Natural killer cell treated with Interleukin-12 subunit alpha and Interleukin-12 subunit beta and Interleukin-15 and Interleukin-18, amount 100 ng/mL, for 72 hours (primary cell): ENCODE measurements at regions not wholly inside any gene's neighbourhood (a gene's known extent, or its start where the extent isn't known, plus 50 kb on each side); places are given as distances from the start of the nearest gene placed in this dataset.

Source experiments
- ATAC-seq, 2 donors: fragments of 150-1000 bp; cut with Tn5 transposase in 1 of 2; sonication (Bioruptor Pico), chemical (Tn5 transposase) in 1 of 2; 2 replicates each; pipeline ENCODE4 v1.10.0; 2021
- DNase-seq: peaks from one replicate; pipeline ENCODE4 v3.0.0; 2022; ENCODE audit warnings: low spot score
- H3K27ac Mint-ChIP-seq, 2 donors: 1 replicate in 1 of 2; 2 replicates in 1 of 2; pipeline ENCODE4 v1.8.0; 2022; ENCODE audit warnings: mixed read lengths in 2 of 2, mild to moderate bottlenecking in 1 of 2, moderate library complexity in 1 of 2
- H3K27me3 Mint-ChIP-seq, 2 donors: 1 replicate in 1 of 2; 2 replicates in 1 of 2; pipeline ENCODE4 v1.8.0; 2022; ENCODE audit warnings: mixed read lengths in 2 of 2
- H3K36me3 Mint-ChIP-seq: one replicate; pipeline ENCODE4 v1.8.0; 2022; ENCODE audit warnings: mixed read lengths
- H3K4me1 Mint-ChIP-seq, 2 donors: 1 replicate in 1 of 2; 2 replicates in 1 of 2; pipeline ENCODE4 v1.8.0; 2022; ENCODE audit warnings: low read depth in 2 of 2, mixed read lengths in 2 of 2, mild to moderate bottlenecking in 1 of 2
- H3K4me3 Mint-ChIP-seq: one replicate; pipeline ENCODE4 v1.8.0; 2022; ENCODE audit warnings: mixed read lengths
- H3K9me3 Mint-ChIP-seq: 2 replicates; pipeline ENCODE4 v1.8.0; 2022; ENCODE audit warnings: mixed read lengths

DNA sequence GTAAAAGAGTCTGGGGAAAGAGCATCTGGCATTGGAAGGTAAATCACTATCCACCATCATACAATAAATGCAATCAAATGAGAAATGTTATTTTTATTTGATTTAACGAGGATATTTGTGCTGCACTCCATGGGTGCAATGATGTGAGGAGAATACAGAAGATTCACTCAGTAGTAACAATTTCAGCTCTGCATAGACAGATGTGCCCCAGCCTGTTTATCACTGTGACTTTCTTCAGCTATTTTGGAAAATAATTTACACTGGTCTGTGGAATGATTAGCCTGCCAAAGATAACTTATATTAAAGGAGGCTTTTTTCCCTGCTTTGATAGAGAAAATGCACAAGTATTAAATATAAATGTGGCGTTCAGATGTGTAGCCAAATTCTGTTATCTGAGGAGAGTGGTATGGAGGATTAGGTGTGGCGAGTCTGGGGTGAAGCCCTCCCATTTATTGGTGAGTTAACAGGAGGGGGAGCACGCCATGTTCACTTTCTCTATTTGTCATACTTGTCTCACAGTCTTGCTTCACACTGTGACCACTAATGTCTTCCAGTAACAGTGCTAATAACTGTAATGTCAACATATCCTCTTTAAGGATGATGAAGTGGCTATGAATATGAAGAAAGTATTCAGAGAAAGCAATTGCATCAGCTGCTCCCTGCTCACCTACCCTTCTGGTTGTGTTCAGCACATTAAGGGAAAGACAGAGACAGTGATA is 645.6 kb downstream of the MMUT start:
- no peaks in the 10 kb centered on the region for H3K36me3 Mint-ChIP-seq
- no peaks in the 10 kb centered on the region for H3K4me1 Mint-ChIP-seq
- no peak overlapping the region for H3K4me3 Mint-ChIP-seq

DNA sequence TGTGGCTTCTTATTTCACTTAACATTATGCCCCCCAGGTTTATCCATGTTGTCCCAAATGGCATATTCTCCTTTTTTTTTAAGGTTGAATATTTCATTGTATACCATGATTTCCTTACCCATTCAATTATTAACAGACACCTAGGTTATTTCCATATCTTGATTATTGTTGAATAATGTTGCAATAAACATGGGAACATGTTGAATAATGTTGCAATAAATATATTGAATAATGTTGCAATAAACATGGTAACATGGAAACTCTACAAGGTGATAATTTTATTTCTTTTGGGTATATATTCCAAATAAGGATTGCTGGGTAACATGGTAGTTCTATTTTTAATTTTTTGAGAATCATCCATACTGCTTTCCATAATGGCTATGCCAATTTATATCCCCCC is 648.1 kb downstream of the MMUT start:
- H3K9me3 Mint-ChIP-seq, result peaks cover 7% of the 10 kb centered on the region
- H3K27me3 Mint-ChIP-seq, result no peaks in the 10 kb centered on the region
- no peak overlapping the region for H3K4me3 Mint-ChIP-seq
- DNase-seq (no peak), ATAC-seq (no peak)
- H3K36me3 Mint-ChIP-seq, result no peaks in the 10 kb centered on the region
- H3K27ac Mint-ChIP-seq, result no peak overlapping the region
- H3K4me1 Mint-ChIP-seq, result no peaks in the 10 kb centered on the region

More for the DNA sequence above, 645.6 kb downstream of the MMUT start:
- Mint-ChIP-seq H3K27ac (no peak overlapping the region), H3K9me3 (peaks cover 10% of the 10 kb centered on the region), H3K27me3 (no peaks in the 10 kb centered on the region)
- no peak for DNase-seq
- ATAC-seq, result no peak

DNA sequence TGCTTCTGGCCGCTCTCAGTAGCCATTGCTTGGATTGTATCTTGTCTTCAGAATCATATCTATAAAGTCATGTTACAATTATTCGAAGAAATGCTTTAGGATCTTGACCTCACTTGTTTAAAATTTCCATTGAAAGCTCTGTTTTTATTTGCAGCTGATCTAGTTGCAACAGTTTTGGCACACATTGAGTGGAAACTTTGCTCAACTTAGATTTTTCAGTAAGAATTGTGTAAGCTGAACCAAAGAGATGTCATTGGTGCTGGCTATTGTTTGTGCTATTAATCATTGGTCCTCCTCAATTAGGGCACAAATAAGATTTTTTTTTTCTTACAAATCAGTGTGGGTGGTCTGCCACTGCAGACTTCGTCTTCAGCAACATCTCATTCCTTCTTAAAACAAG is 649.2 kb downstream of the MMUT start:
- Mint-ChIP-seq H3K36me3 (no peaks in the 10 kb centered on the region), H3K4me1 (no peaks in the 10 kb centered on the region), H3K27me3 (no peaks in the 10 kb centered on the region), H3K9me3 (peaks cover 3% of the 10 kb centered on the region), H3K27ac (no peak overlapping the region), H3K4me3 (no peak overlapping the region)
- DNase-seq (no peak), ATAC-seq (no peak)

DNA sequence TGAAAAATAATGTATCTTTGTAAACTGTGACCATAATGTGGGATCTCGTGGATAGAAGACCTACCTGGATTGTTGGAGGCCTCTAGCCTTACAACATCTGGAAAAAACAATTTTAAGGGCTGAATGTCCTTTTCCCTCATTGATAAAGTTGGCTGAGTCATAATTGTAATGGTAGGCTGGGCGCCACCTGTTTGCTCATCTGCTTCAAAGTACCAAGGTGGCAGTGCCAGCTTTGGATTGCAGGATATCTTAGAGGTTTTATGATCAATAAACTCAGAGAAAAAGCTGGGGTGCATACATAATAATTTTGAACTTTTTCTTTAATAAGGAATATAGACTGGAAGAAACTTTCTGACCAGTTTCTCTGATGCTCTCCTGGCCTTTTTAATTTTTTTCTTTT is 653.4 kb downstream of the MMUT start:
- ATAC-seq (no peak), DNase-seq (no peak)
- no peaks in the 10 kb centered on the region for H3K36me3 Mint-ChIP-seq
- H3K27ac Mint-ChIP-seq, result no peak overlapping the region
- no peaks in the 10 kb centered on the region for H3K4me1 Mint-ChIP-seq
- H3K4me3 Mint-ChIP-seq, result no peak overlapping the region
- peaks cover 8% of the 10 kb centered on the region for H3K9me3 Mint-ChIP-seq
- no peaks in the 10 kb centered on the region for H3K27me3 Mint-ChIP-seq

DNA sequence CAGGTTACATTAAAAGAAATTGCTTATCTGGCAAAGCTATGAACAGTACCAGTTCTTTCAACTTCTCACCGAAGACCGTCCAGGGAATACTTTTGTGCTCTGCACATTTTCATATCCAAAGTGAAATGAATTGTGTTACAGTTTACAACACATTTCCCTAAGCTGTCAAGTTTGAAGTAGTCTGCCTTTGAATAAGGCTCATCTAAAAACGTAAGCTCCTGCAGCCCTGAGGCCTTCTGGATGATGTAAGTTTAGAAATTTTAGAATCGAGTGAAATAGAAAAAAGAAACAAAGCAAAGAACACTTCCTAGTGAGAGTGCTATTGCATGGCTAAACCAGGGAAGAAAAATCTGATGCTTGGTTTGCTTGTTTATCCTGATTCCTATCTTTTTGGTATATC is 653.8 kb downstream of the MMUT start:
- H3K9me3 Mint-ChIP-seq, result peaks cover 8% of the 10 kb centered on the region

DNA sequence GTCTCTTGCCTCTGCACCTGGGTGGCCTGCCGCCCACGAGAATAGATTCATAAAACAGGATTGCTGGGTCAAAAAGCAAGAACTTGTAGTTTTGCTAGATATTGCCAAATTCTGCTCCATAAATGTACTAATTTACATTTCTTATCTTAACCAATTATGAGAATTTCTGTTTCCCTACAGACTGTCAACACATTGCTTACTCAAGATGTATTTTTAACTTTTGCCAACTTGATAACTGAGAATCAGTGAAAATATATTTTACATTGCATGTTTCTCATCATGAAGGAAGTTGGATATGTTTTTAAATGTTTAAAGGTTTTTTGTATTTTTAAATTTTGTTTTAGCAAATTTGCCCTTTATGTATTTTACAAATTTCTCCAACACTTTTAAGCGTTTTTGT is 664.8 kb downstream of the MMUT start:
- H3K27ac Mint-ChIP-seq, result no peak overlapping the region
- ATAC-seq (no peak), DNase-seq (no peak)
- no peaks in the 10 kb centered on the region for H3K36me3 Mint-ChIP-seq
- H3K27me3 Mint-ChIP-seq, result no peaks in the 10 kb centered on the region
- peaks cover 16% of the 10 kb centered on the region for H3K9me3 Mint-ChIP-seq
- H3K4me3 Mint-ChIP-seq, result no peak overlapping the region
- H3K4me1 Mint-ChIP-seq, result no peaks in the 10 kb centered on the region

More for the DNA sequence above, 653.8 kb downstream of the MMUT start:
- no peak overlapping the region for H3K4me3 Mint-ChIP-seq
- ATAC-seq (no peak), DNase-seq (no peak)
- no peaks in the 10 kb centered on the region for H3K27me3 Mint-ChIP-seq
- H3K27ac Mint-ChIP-seq, result no peak overlapping the region
- no peaks in the 10 kb centered on the region for H3K36me3 Mint-ChIP-seq
- H3K4me1 Mint-ChIP-seq, result no peaks in the 10 kb centered on the region

DNA sequence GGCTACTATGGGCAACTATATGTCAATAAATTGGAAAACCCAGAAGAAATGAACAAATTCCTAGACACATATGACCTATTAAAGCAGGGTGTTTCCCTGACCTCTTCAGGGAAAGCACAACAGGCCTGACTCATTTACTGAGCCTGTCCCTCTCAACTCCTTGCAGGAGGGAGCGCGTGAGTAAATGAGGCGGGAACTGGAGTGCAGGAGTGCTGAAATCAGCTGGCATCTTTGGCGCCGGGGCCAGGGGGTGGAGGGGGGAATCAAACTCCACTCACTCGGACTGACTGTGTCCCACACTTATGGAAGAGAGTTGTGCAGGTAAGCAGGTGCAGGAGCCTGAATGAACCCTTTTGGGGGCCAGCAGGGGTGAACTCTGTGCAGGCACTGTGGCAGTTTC is 671.2 kb upstream of the PTCHD4 start:
- H3K4me3 Mint-ChIP-seq, result no peak overlapping the region
- ATAC-seq, result no peak
- no peaks in the 10 kb centered on the region for H3K4me1 Mint-ChIP-seq
- no peaks in the 10 kb centered on the region for H3K27me3 Mint-ChIP-seq
- peaks cover 29% of the 10 kb centered on the region for H3K9me3 Mint-ChIP-seq
- no peak overlapping the region for H3K27ac Mint-ChIP-seq
- no peaks in the 10 kb centered on the region for H3K36me3 Mint-ChIP-seq
- DNase-seq, result no peak

DNA sequence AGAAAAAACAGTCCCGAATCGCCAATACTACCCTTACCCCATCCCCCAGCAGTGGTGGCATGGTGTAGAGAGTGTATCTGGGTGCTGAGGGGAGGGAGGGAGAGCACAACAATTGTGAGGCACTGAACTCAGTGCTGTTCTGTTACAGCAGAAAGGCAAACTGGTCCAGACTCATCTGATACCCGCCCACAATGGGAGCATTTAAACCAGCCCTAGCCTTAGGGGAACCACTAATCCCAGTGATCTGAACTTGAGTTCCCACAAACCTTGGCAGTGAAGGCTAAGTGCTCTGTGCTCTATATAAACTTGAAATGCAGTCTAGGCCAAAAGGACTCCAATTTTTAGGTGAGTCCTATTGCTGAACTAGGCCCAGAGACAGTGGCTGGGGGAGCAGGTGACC is 666.4 kb upstream of the PTCHD4 start:
- Mint-ChIP-seq H3K27ac (no peak overlapping the region), H3K4me3 (no peak overlapping the region), H3K27me3 (no peaks in the 10 kb centered on the region), H3K4me1 (no peaks in the 10 kb centered on the region), H3K36me3 (no peaks in the 10 kb centered on the region), H3K9me3 (peaks cover 6% of the 10 kb centered on the region)
- ATAC-seq (no peak), DNase-seq (no peak)

DNA sequence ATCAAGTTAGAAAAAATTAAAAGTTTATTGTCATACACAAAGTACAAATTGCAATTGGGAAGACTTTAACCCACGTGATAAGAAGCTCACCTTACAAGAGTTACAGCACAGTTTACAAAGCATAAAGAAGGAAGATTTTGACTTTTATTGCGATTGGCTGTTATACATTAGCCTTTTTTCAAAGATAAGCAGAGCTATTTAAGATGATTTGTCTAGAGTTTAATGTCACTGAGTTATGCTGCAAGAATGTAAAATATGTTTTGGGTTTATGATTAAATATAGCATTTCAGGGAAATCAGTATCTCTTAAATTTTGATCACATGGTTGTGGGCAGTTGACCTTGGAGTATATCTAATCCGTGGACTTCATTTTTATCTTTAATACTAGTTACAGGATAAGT is 664.2 kb upstream of the PTCHD4 start:
- ATAC-seq (no peak), DNase-seq (no peak)
- Mint-ChIP-seq H3K27me3 (no peaks in the 10 kb centered on the region), H3K4me3 (no peak overlapping the region), H3K9me3 (peaks cover 6% of the 10 kb centered on the region), H3K4me1 (no peaks in the 10 kb centered on the region), H3K27ac (no peak overlapping the region), H3K36me3 (no peaks in the 10 kb centered on the region)

DNA sequence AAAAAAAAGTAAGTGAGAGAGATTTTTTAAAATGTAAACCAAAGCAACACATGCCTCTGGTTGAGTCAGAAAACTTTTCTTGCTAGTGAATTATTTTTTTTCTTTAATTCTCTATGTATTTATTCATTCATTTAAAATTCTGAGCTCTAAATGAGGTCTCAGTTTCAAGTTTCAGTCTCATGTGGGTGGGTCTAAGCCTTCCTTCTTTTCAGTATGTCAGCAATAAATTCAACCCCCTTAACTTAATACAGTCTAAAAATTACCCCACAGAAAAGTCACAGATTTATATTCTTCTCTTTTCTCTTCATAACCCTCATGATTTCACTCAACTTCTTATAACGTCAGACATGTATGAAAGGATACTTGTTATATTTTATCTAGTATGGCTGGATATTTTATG is 663.3 kb upstream of the PTCHD4 start:
- no peaks in the 10 kb centered on the region for H3K27me3 Mint-ChIP-seq
- H3K36me3 Mint-ChIP-seq, result no peaks in the 10 kb centered on the region
- no peak for DNase-seq
- H3K27ac Mint-ChIP-seq, result no peak overlapping the region
- no peaks in the 10 kb centered on the region for H3K4me1 Mint-ChIP-seq
- peaks cover 7% of the 10 kb centered on the region for H3K9me3 Mint-ChIP-seq
- H3K4me3 Mint-ChIP-seq, result no peak overlapping the region
- no peak for ATAC-seq

DNA sequence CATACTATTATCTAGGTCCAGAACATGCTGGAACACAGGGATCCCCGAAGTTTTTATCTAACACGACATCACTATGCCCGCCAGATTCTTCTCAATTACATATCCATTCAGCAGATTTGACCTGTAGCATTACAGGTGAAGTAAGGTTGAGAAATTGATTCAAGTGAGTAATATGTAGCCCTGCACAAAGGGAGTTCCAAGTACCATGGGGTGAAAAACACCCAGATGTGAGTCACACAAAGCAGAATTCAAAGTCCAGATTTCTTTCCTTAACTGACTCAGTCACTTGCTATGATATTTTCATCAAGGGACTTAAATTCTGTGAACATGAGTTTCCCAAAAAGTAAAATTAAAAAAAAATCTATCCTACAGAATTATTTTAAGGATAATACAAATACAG is 655.4 kb upstream of the PTCHD4 start:
- Mint-ChIP-seq H3K27ac (no peak overlapping the region), H3K4me1 (no peaks in the 10 kb centered on the region), H3K4me3 (no peak overlapping the region), H3K9me3 (peaks cover 3% of the 10 kb centered on the region), H3K36me3 (no peaks in the 10 kb centered on the region), H3K27me3 (no peaks in the 10 kb centered on the region)
- ATAC-seq (no peak), DNase-seq (no peak)

DNA sequence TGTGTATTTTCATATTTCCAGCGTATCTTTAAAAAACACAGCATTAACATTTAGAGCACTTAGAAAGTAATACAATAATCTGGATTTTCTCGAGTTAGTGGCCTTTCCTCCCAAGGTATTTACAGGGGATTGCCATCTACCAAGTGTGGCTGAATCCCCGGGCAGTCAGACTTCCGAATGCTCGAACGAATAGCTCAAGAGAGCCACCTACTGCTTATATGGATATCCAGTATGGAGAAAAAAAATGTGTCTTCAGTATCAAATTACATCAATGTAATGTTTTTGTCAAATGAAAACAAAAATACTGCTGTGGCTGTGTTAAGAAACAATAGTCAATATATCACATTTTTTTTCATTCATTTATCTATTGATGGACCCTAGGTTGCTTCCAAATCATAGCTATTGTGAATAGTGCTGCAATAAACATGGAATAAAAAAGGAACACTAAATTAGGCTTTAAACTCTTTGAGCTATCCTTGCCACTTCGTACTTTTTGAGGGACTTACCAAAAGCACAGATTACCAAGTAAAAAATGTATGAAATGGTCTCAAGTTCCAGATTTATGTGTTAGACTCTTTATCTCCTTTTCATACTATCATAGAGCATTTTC is 654.5 kb upstream of the PTCHD4 start:
- no peaks in the 10 kb centered on the region for H3K36me3 Mint-ChIP-seq
- H3K27me3 Mint-ChIP-seq, result no peaks in the 10 kb centered on the region
- H3K27ac Mint-ChIP-seq, result no peak overlapping the region
- no peaks in the 10 kb centered on the region for H3K4me1 Mint-ChIP-seq
- peaks cover 3% of the 10 kb centered on the region for H3K9me3 Mint-ChIP-seq
- DNase-seq, result no peak
- no peak overlapping the region for H3K4me3 Mint-ChIP-seq
- ATAC-seq, result no peak

DNA sequence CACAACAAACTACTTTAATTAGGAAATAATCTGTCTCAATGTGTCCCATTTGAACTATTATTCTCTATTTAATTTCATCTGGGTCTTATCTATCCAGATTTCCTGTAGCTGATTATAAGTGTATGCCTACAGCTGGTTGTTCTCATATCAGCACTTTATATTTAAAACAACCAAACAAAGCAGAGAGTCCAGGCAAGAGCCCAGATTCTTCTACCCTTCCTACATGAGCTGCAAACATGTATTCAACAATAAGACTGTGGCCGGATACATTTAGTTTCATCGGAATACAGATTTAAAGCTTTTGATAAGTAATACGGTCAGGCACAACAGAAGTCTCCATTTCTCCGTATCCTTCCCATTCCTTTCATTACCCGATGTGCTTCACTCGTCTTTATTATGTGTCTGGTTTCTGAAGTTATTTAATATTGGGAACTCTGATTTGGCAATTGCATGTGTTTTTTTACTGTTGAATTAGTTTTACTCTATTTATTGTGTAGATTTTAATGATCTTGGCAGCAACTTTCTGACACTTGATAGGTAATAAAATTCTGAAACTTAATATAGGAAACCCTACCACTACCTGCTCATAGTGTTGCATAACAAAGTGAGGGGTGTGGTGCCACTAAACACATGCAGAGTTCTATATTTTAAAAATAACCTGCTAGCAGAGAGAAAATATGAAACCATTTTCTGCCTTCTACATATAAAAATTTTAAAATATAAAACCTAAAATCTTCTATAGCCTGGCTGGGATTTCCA is 653.5 kb upstream of the PTCHD4 start:
- H3K27me3 Mint-ChIP-seq, result no peaks in the 10 kb centered on the region

DNA sequence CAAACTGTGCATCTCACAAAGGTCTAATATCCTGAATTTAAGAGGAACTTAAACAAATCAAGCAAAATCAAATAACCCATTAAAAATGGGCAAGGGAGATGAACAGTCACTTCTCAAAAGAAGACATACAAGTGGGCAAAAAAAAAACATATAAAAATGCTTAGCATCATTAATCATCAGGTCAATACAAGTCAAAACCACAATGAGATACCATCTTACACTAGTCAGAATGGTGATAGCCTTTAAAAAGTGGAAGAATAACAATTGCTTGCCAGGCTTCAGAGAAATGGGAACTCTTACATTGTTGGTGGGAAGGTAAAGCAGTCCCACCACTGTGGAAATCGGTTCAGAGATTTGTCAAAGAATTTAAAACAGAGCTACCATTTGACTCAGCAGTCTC is 646.7 kb upstream of the PTCHD4 start:
- Mint-ChIP-seq H3K4me3 (no peak overlapping the region), H3K27ac (no peak overlapping the region), H3K9me3 (peaks cover 18% of the 10 kb centered on the region), H3K27me3 (no peaks in the 10 kb centered on the region), H3K36me3 (peaks cover under 1% of the 10 kb centered on the region), H3K4me1 (no peaks in the 10 kb centered on the region)
- ATAC-seq, result no peak
- DNase-seq, result no peak

More for the DNA sequence above, 653.5 kb upstream of the PTCHD4 start:
- DNase-seq (no peak), ATAC-seq (no peak)
- no peaks in the 10 kb centered on the region for H3K36me3 Mint-ChIP-seq
- peaks cover 6% of the 10 kb centered on the region for H3K9me3 Mint-ChIP-seq
- H3K4me1 Mint-ChIP-seq, result no peaks in the 10 kb centered on the region
- H3K4me3 Mint-ChIP-seq, result no peak overlapping the region
- no peak overlapping the region for H3K27ac Mint-ChIP-seq
